SK-N-MC (cell line): ENCODE measurements at regions not wholly inside any gene's neighbourhood (a gene's known extent, or its start where the extent isn't known, plus 50 kb on each side); places are given as distances from the start of the nearest gene placed in this dataset.
"Not testable (repeated sequence)": the region's sequence is repeated elsewhere in the genome, so short reads cannot be mapped to it uniquely, and the experiment has no call there.

Experiments used
- DNase-seq: peaks from one replicate; pipeline ENCODE4 v3.0.0-alpha.2; 2011; ENCODE audit warnings: low read depth, low spot score
- H3K27ac ChIP-seq: fragments of 200-600 bp; sonication (generic); 2 replicates; pipeline ENCODE4 v1.5.1; 2016; ENCODE audit warnings: mixed run types
- H3K36me3 ChIP-seq: fragments of 200-600 bp; sonication (generic); 2 replicates; pipeline ENCODE4 v1.6.1; 2017; ENCODE audit warnings: antibody characterized with exemption, low read length, mixed read lengths; ENCODE audit not compliant: insufficient read depth
- H3K4me3 ChIP-seq: fragments of 200-600 bp; sonication (generic); 2 replicates; pipeline ENCODE4 v1.5.1; 2016
- H3K9ac ChIP-seq: fragments of 200-600 bp; sonication (generic); 2 replicates; pipeline ENCODE4 v1.8.0; 2017; ENCODE audit warnings: mixed run types, mixed read lengths; ENCODE audit not compliant: insufficient read length
- H3K9me3 ChIP-seq: fragments of 200-600 bp; sonication (generic); 2 replicates; pipeline ENCODE4 v1.6.1; 2017; ENCODE audit warnings: low read depth, mild to moderate bottlenecking, antibody characterized with exemption, low read length, moderate library complexity, mixed read lengths
- EZH2 ChIP-seq: fragments of 200-600 bp; sonication (generic); IDR thresholded peaks from one replicate; pipeline ENCODE4 v1.6.1; 2017; ENCODE audit warnings: antibody characterized with exemption
- FOXP2 ChIP-seq: optimal IDR thresholded peaks from 2 replicates; pipeline ENCODE3; 2011; ENCODE audit warnings: mild to moderate bottlenecking, moderate library complexity; ENCODE audit not compliant: insufficient read depth; ENCODE audit errors: extremely low read length, control extremely low read depth
- POLR2AphosphoS5 ChIP-seq: IDR thresholded peaks from 2 replicates; pipeline ENCODE4 v1.6.1; 2012; ENCODE audit warnings: mild to moderate bottlenecking, low read depth, low read length, borderline replicate concordance

DNA sequence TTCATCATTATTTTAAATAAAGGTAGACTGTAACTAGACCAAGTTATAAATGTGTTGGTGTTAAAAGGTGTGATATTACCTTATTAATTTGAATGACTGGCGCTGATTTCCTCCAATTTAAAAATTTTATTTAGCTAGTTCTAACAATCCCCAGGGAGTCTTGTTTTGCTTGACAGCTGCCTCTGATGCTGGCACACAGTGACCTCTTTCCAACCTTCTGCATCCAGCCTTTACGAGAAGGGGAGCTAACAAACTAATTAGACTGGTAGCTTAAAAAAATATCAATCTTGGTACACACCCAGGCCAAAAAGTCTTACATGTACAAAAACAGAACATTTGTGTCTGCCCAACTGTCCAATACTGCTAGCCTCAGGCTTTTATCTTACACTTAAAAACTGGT is 51.8 kb upstream of the ENPEP start:
- no peak overlapping the region for H3K9ac ChIP-seq
- H3K36me3 ChIP-seq, result no peaks in the 10 kb centered on the region
- H3K9me3 ChIP-seq, result no peaks in the 10 kb centered on the region
- H3K4me3 ChIP-seq, result no peak overlapping the region
- TF ChIP-seq POLR2AphosphoS5, result no peak
- DNase-seq, result no peak
- H3K27ac ChIP-seq, result no peak overlapping the region

DNA sequence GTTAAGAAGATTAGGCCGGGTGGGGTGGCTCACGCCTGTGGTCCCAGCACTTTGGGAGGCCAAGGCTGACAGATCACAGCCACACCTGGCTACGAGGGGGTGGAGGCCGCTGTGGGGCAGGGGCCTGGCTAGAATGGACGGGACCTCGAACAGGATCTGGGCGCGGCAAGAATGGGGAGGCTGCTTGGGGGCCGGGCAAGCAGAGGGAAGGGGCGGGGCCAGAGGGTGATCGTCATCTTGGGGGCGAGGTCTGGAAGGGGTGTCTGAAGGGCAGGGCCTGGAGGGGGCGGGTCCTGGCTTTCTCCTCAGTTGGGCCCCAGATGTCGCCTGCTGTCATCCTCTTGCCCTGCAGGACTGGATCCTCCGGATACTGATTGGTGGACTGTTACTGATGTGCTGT is 57.3 kb upstream of the ENPEP start:
- no peak overlapping the region for H3K4me3 ChIP-seq
- H3K9ac ChIP-seq, result no peak overlapping the region
- H3K9me3 ChIP-seq, result no peaks in the 10 kb centered on the region
- no peak overlapping the region for H3K27ac ChIP-seq
- no peak for DNase-seq
- TF ChIP-seq FOXP2, result no peak
- no peak for TF ChIP-seq EZH2
- no peak for TF ChIP-seq POLR2AphosphoS5
- no peaks in the 10 kb centered on the region for H3K36me3 ChIP-seq

DNA sequence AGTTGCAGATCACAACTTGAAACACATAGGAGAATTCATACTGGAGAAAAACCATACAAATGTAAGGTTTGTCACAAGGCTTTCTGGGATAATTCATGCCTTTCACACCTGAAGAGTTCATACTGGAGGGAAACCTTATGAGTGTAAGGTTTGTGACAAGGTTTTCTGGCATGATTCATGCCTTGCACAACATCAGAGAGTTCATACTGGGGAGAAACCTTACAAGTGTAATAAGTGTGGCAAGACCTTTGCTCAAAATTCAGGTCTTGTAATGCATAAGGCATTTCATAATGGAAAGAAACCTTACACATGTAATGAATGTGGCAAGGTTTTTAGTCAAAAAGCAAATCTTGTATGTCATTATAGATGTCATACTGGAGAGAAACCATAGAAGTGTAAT is 58.8 kb upstream of the ENPEP start:
- Histone ChIP-seq H3K4me3 (no peak overlapping the region), H3K36me3 (no peaks in the 10 kb centered on the region), H3K9ac (no peak overlapping the region), H3K9me3 (no peaks in the 10 kb centered on the region), H3K27ac (no peak overlapping the region)
- no peak for DNase-seq
- TF ChIP-seq POLR2AphosphoS5 (no peak), FOXP2 (no peak), EZH2 (no peak)

DNA sequence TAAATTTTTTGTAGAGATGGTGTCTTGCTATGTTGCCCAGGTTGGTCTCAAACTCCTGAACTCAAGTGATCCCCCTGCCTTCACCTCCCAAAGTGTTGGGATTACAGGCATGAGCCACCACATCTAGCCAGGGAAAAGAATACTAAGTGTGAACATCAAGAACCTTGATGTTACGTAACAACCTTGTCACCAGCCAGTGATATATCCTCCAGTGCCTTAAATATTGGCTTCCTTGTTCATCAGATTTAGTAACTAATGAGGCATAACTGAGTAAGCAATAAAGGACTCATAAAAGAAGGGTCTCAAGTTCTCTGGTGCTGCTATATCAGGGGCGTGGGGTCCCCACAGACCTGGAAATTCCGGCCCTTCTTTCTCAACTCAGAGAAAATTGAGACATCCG is 60.5 kb upstream of the ENPEP start:
- TF ChIP-seq FOXP2 (no peak), POLR2AphosphoS5 (no peak), EZH2 (no peak)
- Histone ChIP-seq H3K9me3 (no peaks in the 10 kb centered on the region), H3K9ac (no peak overlapping the region), H3K36me3 (no peaks in the 10 kb centered on the region), H3K4me3 (no peak overlapping the region), H3K27ac (no peak overlapping the region)
- no peak for DNase-seq

DNA sequence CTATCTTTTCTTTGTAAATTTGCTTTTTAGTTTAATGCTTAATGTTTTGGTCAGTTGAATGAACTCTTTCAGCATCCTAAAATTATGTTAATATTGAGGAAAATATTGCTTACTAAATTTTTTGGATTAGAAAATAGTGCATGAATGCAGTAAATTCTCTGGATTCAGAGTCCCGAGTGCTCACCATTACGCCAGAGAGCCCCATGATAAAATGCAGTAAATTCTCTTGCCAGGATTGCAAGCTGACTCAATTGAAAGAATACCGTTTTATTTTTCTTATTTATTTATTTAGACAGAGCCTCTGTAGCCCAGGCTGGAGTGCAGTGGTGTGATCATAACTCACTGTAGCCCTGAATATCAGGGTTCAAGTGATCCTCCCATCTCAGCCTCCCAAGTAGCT is 60.9 kb upstream of the ENPEP start:
- DNase-seq, result no peak
- H3K9me3 ChIP-seq, result no peaks in the 10 kb centered on the region
- no peak for TF ChIP-seq EZH2
- TF ChIP-seq POLR2AphosphoS5, result no peak
- no peak for TF ChIP-seq FOXP2
- H3K36me3 ChIP-seq, result no peaks in the 10 kb centered on the region
- H3K4me3 ChIP-seq, result no peak overlapping the region
- no peak overlapping the region for H3K27ac ChIP-seq
- H3K9ac ChIP-seq, result no peak overlapping the region

DNA sequence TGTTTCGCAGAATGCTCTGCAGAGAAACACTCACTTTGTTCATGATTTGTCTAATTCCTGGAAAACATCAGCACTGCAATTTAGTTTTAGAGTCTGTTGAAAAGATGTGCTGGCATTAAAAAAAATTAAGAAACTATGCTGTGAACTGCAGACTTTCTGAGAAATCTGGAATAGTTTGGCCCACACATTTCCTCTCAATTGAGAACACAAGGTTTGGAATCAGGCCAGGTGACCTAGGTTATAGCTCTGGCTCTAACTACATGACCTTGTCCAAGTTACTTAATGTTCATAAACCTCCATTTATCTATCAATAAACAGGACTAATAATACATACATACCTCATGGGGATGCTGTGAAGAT is 61.4 kb upstream of the ENPEP start:
- Histone ChIP-seq H3K27ac (no peak overlapping the region), H3K4me3 (no peak overlapping the region), H3K9ac (no peak overlapping the region), H3K36me3 (no peaks in the 10 kb centered on the region), H3K9me3 (no peaks in the 10 kb centered on the region)
- no peak for TF ChIP-seq EZH2
- TF ChIP-seq POLR2AphosphoS5, result no peak
- no peak for TF ChIP-seq FOXP2
- no peak for DNase-seq

DNA sequence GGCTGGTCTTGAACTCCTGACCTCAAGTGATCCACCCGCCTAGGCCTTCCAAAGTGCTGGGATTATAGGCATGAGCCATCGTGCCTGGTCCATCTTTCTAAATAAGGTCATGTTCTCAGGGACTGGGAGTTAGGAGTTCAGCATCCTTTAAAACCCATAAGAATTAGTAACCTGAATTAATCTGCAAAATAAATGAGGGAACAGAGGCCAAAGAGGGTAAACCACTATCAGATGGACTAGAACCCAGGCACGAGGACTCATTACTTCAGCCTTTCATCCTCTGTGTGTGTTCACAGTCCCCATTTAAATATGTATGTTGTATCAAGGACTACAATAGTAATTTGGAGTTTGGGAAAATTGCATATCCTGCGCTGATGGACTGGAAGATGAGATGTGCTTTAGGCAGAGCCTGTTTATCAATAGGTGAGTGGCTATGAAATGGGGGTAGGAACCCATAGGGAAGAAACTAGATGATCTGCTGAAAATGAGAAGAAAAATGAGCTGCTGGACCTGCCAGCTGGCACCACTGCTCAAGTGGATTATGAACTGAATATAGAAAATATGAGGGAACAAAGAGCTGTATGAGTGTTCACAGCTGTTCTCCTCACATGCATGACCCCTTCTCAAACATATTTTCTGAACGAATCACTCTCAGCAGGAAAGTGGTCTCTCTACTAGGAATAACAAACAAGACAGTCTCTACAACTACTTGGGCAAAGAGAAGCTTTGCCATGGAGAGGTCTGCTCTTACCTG is 62.0 kb upstream of the ENPEP start:
- H3K9me3 ChIP-seq, H3K36me3 ChIP-seq, H3K27ac ChIP-seq, DNase-seq, H3K9ac ChIP-seq, H3K4me3 ChIP-seq: not testable (repeated sequence)

DNA sequence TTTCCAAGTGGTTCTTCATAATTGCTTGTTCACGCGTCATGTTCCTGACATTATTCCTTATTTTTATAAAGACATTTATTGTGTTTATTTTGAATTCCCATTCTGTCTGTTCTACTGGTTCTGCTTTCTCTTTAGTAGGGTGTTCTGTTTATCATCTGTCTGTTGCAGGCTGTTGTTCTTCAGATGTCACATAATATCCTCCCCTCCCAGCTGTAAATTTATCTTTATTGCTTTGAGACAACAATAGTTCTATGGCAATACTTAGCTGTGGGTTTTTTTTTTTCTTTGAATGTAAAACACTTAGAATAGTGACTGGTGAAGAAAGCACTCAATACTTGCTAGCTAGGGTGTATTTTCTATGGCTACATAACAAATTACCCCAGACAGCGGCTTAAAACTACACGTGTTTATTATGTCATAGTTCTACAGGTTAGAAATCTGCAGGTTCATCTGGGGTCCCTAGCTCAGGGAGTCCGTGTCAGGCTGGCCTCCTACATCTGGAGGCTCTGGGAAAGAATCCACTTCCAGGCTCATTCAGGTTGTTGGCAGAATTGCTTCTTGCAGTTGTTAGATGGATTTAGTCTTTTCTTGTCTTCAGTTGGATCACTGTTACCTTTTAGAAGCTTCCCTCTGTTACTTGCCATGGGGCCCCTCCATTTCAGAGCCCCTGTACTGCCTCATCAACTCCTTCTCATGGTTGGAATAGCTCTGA is 63.4 kb upstream of the ENPEP start:
- Histone ChIP-seq H3K36me3 (no peaks in the 10 kb centered on the region), H3K4me3 (no peak overlapping the region), H3K9me3 (no peaks in the 10 kb centered on the region), H3K9ac (no peak overlapping the region), H3K27ac (no peak overlapping the region)
- no peak for DNase-seq
- TF ChIP-seq FOXP2, result no peak
- no peak for TF ChIP-seq EZH2
- TF ChIP-seq POLR2AphosphoS5, result no peak

DNA sequence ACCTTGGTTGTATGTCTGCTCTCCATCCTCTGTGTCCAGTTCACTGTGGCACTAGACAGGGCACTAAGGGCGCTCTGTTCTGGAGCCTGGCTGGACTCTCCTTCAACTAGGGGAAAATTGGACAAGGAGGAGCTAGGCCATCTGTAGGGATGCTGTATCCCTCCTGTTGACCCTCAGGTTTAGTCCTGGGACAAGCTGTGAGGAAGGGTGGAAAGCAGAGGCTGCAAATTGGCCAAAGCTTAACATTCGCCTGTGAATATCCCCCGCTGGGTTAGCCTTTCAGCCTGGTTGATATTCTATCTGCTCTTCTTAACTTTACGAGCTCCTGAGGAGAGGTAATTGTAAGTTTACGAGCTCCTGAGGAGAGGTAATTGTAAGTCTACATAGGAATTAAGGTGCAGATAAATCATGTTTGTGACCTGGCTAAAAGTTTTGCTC is 64.4 kb upstream of the ENPEP start:
- H3K4me3 ChIP-seq, result no peak overlapping the region
- TF ChIP-seq FOXP2 (no peak), POLR2AphosphoS5 (no peak), EZH2 (no peak)
- no peaks in the 10 kb centered on the region for H3K9me3 ChIP-seq
- no peaks in the 10 kb centered on the region for H3K36me3 ChIP-seq
- no peak for DNase-seq
- H3K27ac ChIP-seq, result no peak overlapping the region
- H3K9ac ChIP-seq, result no peak overlapping the region

DNA sequence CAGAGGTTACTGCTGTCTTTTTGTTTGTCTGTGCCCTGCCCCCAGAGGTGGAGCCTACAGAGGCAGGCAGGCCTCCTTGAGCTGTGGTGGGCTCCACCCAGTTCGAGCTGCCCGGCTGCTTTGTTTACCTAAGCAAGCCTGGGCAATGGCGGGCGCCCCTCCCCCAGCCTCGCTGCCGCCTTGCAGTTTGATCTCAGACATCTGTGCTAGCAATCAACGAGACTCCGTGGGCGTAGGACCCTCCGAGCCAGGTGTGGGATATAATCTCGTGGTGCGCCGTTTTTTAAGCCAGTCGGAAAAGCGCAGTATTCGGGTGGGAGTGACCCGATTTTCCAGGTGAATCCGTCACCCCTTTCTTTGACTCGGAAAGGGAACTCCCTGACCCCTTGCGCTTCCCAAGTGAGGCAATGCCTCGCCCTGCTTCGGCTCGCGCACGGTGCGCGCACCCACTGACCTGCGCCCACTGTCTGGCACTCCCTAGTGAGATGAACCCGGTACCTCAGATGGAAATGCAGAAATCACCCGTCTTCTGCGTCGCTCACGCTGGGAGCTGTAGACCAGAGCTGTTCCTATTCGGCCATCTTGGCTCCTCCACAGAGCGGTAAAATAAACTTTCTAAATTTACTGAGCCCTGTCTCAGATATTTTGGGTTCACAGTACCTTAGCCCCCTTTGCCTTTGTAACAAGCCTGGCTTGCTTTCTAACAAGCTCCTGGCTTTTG is 64.9 kb upstream of the ENPEP start:
- not testable (repeated sequence) for H3K4me3 ChIP-seq, DNase-seq, H3K36me3 ChIP-seq, H3K27ac ChIP-seq, H3K9me3 ChIP-seq, H3K9ac ChIP-seq
